ENCODE measurements at regions not wholly inside any gene's neighbourhood (a gene's known extent, or its start where the extent isn't known, plus 50 kb on each side); places are given as distances from the start of the nearest gene placed in this dataset.

GRCh38 chr5:110008131-110008530 is 318.4 kb downstream of the MAN2A1 start:
- no peak for TF ChIP-seq POLR2A (IDR thresholded peaks at IDR 0.05; ENCODE audit: low read length)
- no peak for TF ChIP-seq GATA1 (IDR thresholded peaks at IDR 0.05; ENCODE audit: low read depth, low read length)
